IMR-90 (cell line): ENCODE measurements at regions not wholly inside any gene's neighbourhood (a gene's known extent, or its start where the extent isn't known, plus 50 kb on each side); places are given as distances from the start of the nearest gene placed in this dataset.

Experiments
- ATAC-seq: fragments of 200-7000 bp; cut with Tn5 transposase; 2 replicates; pipeline ENCODE4 v1.9.1; 2020; ENCODE audit warnings: low read depth, mild to moderate bottlenecking, moderate library complexity
- BruUV-seq: library from RNA; stranded (reverse); fragments of 400-500 nt; replicated peaks from 2 replicates; lab custom pipeline; 2021; lab: Mats Ljungman, UMichigan
- CTCF ChIA-PET: fragments of 300-600 bp; formaldehyde crosslinking; extraction: SDS; loops from one replicate; lab custom pipeline; 2021; ENCODE audit warnings: antibody characterized with exemption; lab: Yijun Ruan, JAX
- POLR2A ChIA-PET: fragments of 300-600 bp; sonication (Branson Sonifier 250); formaldehyde crosslinking; loops from one replicate; lab custom pipeline; 2022; ENCODE audit warnings: antibody characterized with exemption; ENCODE audit not compliant: unreplicated experiment; lab: Charles Lee
- DNase-seq: peaks from one replicate; pipeline ENCODE4 v3.0.0; 2013
- H2AFZ ChIP-seq: replicated peaks from 2 replicates; pipeline ENCODE3; 2013; ENCODE audit warnings: low read length, mild to moderate bottlenecking; ENCODE audit not compliant: poor library complexity
- H2AK5ac ChIP-seq: 2 replicates; pipeline ENCODE4 v1.6.1; 2013; ENCODE audit warnings: low read depth, low read length, inconsistent platforms
- H2AK9ac ChIP-seq: replicated peaks from 2 replicates; pipeline ENCODE3; 2013; ENCODE audit warnings: mild to moderate bottlenecking, low read depth, low read length, moderate library complexity; ENCODE audit not compliant: poor library complexity
- H2BK120ac ChIP-seq: 2 replicates; pipeline ENCODE4 v1.6.1; 2013; ENCODE audit warnings: low read depth, low read length, inconsistent platforms
- H2BK15ac ChIP-seq: 3 replicates; pipeline ENCODE4 v1.6.1; 2013; ENCODE audit warnings: low read depth, low read length, inconsistent platforms
- H2BK20ac ChIP-seq: 2 replicates; pipeline ENCODE4 v1.6.1; 2013; ENCODE audit warnings: low read depth, mild to moderate bottlenecking, inconsistent platforms, low read length, moderate library complexity
- H2BK5ac ChIP-seq: 2 replicates; pipeline ENCODE4 v1.6.1; 2013; ENCODE audit warnings: mild to moderate bottlenecking, low read depth, low read length, inconsistent platforms; ENCODE audit not compliant: poor library complexity, severe bottlenecking
- H3K14ac ChIP-seq: replicated peaks from 2 replicates; pipeline ENCODE4 v1.6.1; 2013; ENCODE audit warnings: low read depth, low read length, inconsistent platforms
- H3K18ac ChIP-seq: 2 replicates; pipeline ENCODE4 v1.6.1; 2013; ENCODE audit warnings: low read depth, low read length, control low read depth
- H3K23ac ChIP-seq: 2 replicates; pipeline ENCODE4 v1.6.1; 2013; ENCODE audit warnings: low read depth, low read length, inconsistent platforms
- H3K27ac ChIP-seq: 2 replicates; pipeline ENCODE4 v1.5.1; 2013; ENCODE audit warnings: mild to moderate bottlenecking, control low read depth, low read length; ENCODE audit not compliant: insufficient read depth
- H3K27me3 ChIP-seq: 2 replicates; pipeline ENCODE4 v1.6.1; 2013; ENCODE audit warnings: low read length; ENCODE audit not compliant: control insufficient read depth, insufficient read depth
- H3K36me3 ChIP-seq: 2 replicates; pipeline ENCODE4 v1.6.1; 2013; ENCODE audit warnings: low read length, mixed read lengths; ENCODE audit not compliant: control insufficient read depth, insufficient read depth
- H3K4ac ChIP-seq: 2 replicates; pipeline ENCODE4 v1.6.1; 2013; ENCODE audit warnings: low read depth, low read length, inconsistent platforms
- H3K4me1 ChIP-seq: 2 replicates; pipeline ENCODE4 v1.6.1; 2013; ENCODE audit warnings: low read length, mixed read lengths; ENCODE audit not compliant: control insufficient read depth, insufficient read depth
- H3K4me2 ChIP-seq: 2 replicates; pipeline ENCODE4 v1.6.1; 2013; ENCODE audit warnings: low read depth, mild to moderate bottlenecking, control low read depth, low read length, moderate library complexity
- H3K4me3 ChIP-seq: 2 replicates; pipeline ENCODE4 v1.5.1; 2013; ENCODE audit warnings: low read depth, mild to moderate bottlenecking, control low read depth, low read length, moderate library complexity; ENCODE audit not compliant: insufficient read depth
- H3K56ac ChIP-seq: 2 replicates; pipeline ENCODE4 v1.6.1; 2013; ENCODE audit warnings: low read length, inconsistent platforms; ENCODE audit not compliant: insufficient read depth; ENCODE audit errors: extremely low read depth
- H3K79me1 ChIP-seq, 2 experiments: 2 replicates each; pipeline ENCODE4 v1.6.1; 2013; ENCODE audit warnings: low read length in 2 of 2, inconsistent platforms in 1 of 2, low read depth in 1 of 2
- H3K9ac ChIP-seq: 2 replicates; pipeline ENCODE4 v1.6.1; 2013; ENCODE audit warnings: low read depth, low read length, control low read depth
- H3K9me1 ChIP-seq: 2 replicates; pipeline ENCODE4 v1.6.1; 2013; ENCODE audit warnings: low read length, inconsistent platforms; ENCODE audit not compliant: insufficient read depth
- H3K9me3 ChIP-seq: 2 replicates; pipeline ENCODE4 v1.6.1; 2013; ENCODE audit warnings: low read length; ENCODE audit not compliant: control insufficient read depth, insufficient read depth
- H4K20me1 ChIP-seq: 2 replicates; pipeline ENCODE4 v1.6.1; 2013; ENCODE audit warnings: low read length, inconsistent platforms; ENCODE audit not compliant: insufficient read depth
- H4K5ac ChIP-seq: 2 replicates; pipeline ENCODE4 v1.6.1; 2013; ENCODE audit warnings: mild to moderate bottlenecking, low read depth, low read length, control low read depth
- H4K8ac ChIP-seq, 2 experiments: 2 replicates each; pipeline ENCODE4 v1.6.1; 2013; ENCODE audit warnings: low read depth in 2 of 2, low read length in 2 of 2, control low read depth in 1 of 2, inconsistent platforms in 1 of 2
- H4K91ac ChIP-seq: 2 replicates; pipeline ENCODE4 v1.6.1; 2013; ENCODE audit warnings: low read depth, low read length, inconsistent platforms; ENCODE audit not compliant: insufficient read depth
- FOS ChIP-seq: fragments of 150-350 bp; IDR thresholded peaks from 2 replicates; pipeline ENCODE4 v1.6.1; 2016; ENCODE audit warnings: low read depth, low read length
- SMC3 ChIP-seq: fragments of 150-350 bp; IDR thresholded peaks from 2 replicates; pipeline ENCODE4 v1.6.1; 2016; ENCODE audit warnings: low read depth, mild to moderate bottlenecking, antibody characterized with exemption, low read length, moderate library complexity
- USF2 ChIP-seq: fragments of 150-350 bp; IDR thresholded peaks from 2 replicates; pipeline ENCODE4 v1.6.1; 2017; ENCODE audit warnings: mild to moderate bottlenecking, antibody characterized with exemption, low read length, low read depth
- WGBS, 2 experiments: methylation state at CpG; one replicate each; pipeline versions ENCODE4 v1.1.5 to v1.1.7; 2013; ENCODE audit warnings: missing lambda C conversion rate in 2 of 2; ENCODE audit not compliant: insufficient read length in 1 of 2; ENCODE audit errors: extremely low coverage in 2 of 2; 5-methylcytosine and 5-hydroxymethylcytosine counted together
- dilution Hi-C: fragments of 300-500 bp; cut with HindIII; formaldehyde crosslinking; loops from one replicate; pipeline ENCODE4 v1.14.3; 2018; ENCODE audit warnings: low sequenced_read_pairs; ENCODE audit not compliant: unreplicated experiment
- in situ Hi-C: fragments of 300-500 bp; cut with MboI; formaldehyde crosslinking; loops from 3 replicates; pipeline ENCODE4 v1.14.3; 2019; ENCODE audit warnings: low sequenced_read_pairs, inconsistent platforms, mixed read lengths
- intact Hi-C: fragments of 100-400 bp; cut with micrococcal nuclease; formaldehyde crosslinking; loops from 2 replicates; pipeline ENCODE4 v1.10.0; 2022

GRCh38 chr15:59896663-59897074 lies 107.4 kb upstream of the FOXB1 start:
- Histone ChIP-seq H4K20me1 (no peaks in the 10 kb centered on the region), H3K9me1 (no peaks in the 10 kb centered on the region), H2AK5ac (no peak overlapping the region), H3K79me1 (no peaks in the 10 kb centered on the region), H2BK15ac (no peak overlapping the region), H2BK20ac (no peak overlapping the region), H3K18ac (no peak overlapping the region), H4K5ac (no peak overlapping the region), H3K56ac (no peak overlapping the region), H3K4me2 (no peak overlapping the region), H3K4me3 (no peak overlapping the region), H2AK9ac (no peak overlapping the region), H3K23ac (no peak overlapping the region), H2BK120ac (no peak overlapping the region), H2AFZ (no peak overlapping the region), H4K8ac (no peak overlapping the region), H3K27me3 (no peaks in the 10 kb centered on the region), H3K14ac (no peak overlapping the region), H4K91ac (no peak overlapping the region), H3K27ac (no peak overlapping the region), H2BK5ac (no peak overlapping the region), H3K9me3 (no peaks in the 10 kb centered on the region), H3K36me3 (no peaks in the 10 kb centered on the region), H3K4me1 (no peaks in the 10 kb centered on the region), H3K4ac (no peak overlapping the region), H3K9ac (no peak overlapping the region)
- TF ChIP-seq USF2 (no peak), SMC3 (no peak), FOS (no peak)
- intact Hi-C loops (no loop called here), dilution Hi-C loops (no loop called here), in situ Hi-C loops (no loop called here)
- ATAC-seq (no peak), DNase-seq (no peak)
- CTCF ChIA-PET, result no interaction called here
- WGBS, 2 experiments, result no CpG with 5 or more reads among the region's 5 CpGs
- POLR2A ChIA-PET, result no interaction called here
- no TSS peak for BruUV-seq
